NOMO-1 treated with DMSO at 0.1 percent for 48 hours (cell line): ENCODE measurements at regions not wholly inside any gene's neighbourhood (a gene's known extent, or its start where the extent isn't known, plus 50 kb on each side); places are given as distances from the start of the nearest gene placed in this dataset.

Experiments
- DNase-seq: peaks from one replicate; lab custom pipeline; 2025; ENCODE audit not compliant: unreplicated experiment; lab: John Stamatoyannopoulos, UW

- no peak for DNase-seq
Observed at GRCh38 chr3:137201066-137201465, 243.3 kb downstream of the IL20RB start.

GRCh38 chr3:137202941-137203340, 245.2 kb downstream of the IL20RB start:
- no peak for DNase-seq

- DNase-seq: no peak
Observed at GRCh38 chr3:137204409-137204808, 246.6 kb downstream of the IL20RB start.

- DNase-seq: no peak
Observed at GRCh38 chr3:137205394-137206045, 247.7 kb downstream of the IL20RB start.

GRCh38 chr3:137207616-137208015, 249.8 kb downstream of the IL20RB start:
- DNase-seq: no peak

GRCh38 chr3:137217733-137218132, 259.9 kb downstream of the IL20RB start:
- no peak for DNase-seq

- DNase-seq: no peak
Observed at GRCh38 chr3:137219801-137220445, 262.1 kb downstream of the IL20RB start.

GRCh38 chr3:137222736-137223225, 265.0 kb downstream of the IL20RB start:
- no peak for DNase-seq

GRCh38 chr3:137224464-137224863, 266.7 kb downstream of the IL20RB start:
- DNase-seq: no peak

GRCh38 chr3:137242836-137243400, 285.1 kb downstream of the IL20RB start:
- DNase-seq: no peak

- DNase-seq: no peak
Observed at GRCh38 chr3:137246491-137246890, 288.7 kb downstream of the IL20RB start.

GRCh38 chr3:137249311-137249940, 291.6 kb downstream of the IL20RB start:
- DNase-seq: no peak

GRCh38 chr3:137259089-137259488, 301.3 kb downstream of the IL20RB start:
- no peak for DNase-seq

- no peak for DNase-seq
Observed at GRCh38 chr3:137259701-137260100, 301.9 kb downstream of the IL20RB start.

GRCh38 chr3:137264071-137264820, 306.5 kb downstream of the IL20RB start:
- DNase-seq: no peak

- DNase-seq: no peak
Observed at GRCh38 chr3:137264843-137265330, 307.1 kb downstream of the IL20RB start.

GRCh38 chr3:137282871-137283270, 325.1 kb downstream of the IL20RB start:
- no peak for DNase-seq

- no peak for DNase-seq
Observed at GRCh38 chr3:137285924-137286323, 328.1 kb downstream of the IL20RB start.

- no peak for DNase-seq
Observed at GRCh38 chr3:137293086-137293485, 335.3 kb downstream of the IL20RB start.

- DNase-seq: no peak
Observed at GRCh38 chr3:137294139-137294538, 336.4 kb downstream of the IL20RB start.

GRCh38 chr3:137294839-137295238, 337.1 kb downstream of the IL20RB start:
- DNase-seq: no peak
